Lower lobe of right lung (tissue), 2 donors: ENCODE measurements at regions not wholly inside any gene's neighbourhood (a gene's known extent, or its start where the extent isn't known, plus 50 kb on each side); places are given as distances from the start of the nearest gene placed in this dataset.

Source experiments
- ATAC-seq, 2 donors: fragments of 200-7000 bp; cut with Tn5 transposase; one replicate each; pipeline ENCODE4 v1.9.1; 2020 to 2022; ENCODE audit warnings: mild to moderate bottlenecking in 2 of 2, moderate library complexity in 2 of 2
- DNase-seq: peaks from one replicate; pipeline ENCODE4 v3.0.0-alpha.2; 2020
- H3K27ac ChIP-seq: fragments of 200-600 bp; one replicate; pipeline ENCODE4 v1.8.0; 2022
- H3K27me3 ChIP-seq: fragments of 200-600 bp; one replicate; pipeline ENCODE4 v1.8.0; 2022; ENCODE audit warnings: low read depth
- H3K36me3 ChIP-seq: fragments of 200-600 bp; one replicate; pipeline ENCODE4 v1.8.0; 2022; ENCODE audit warnings: mild to moderate bottlenecking
- H3K4me1 ChIP-seq: fragments of 200-600 bp; one replicate; pipeline ENCODE4 v1.8.0; 2022
- H3K4me3 ChIP-seq: fragments of 200-600 bp; one replicate; pipeline ENCODE4 v1.8.0; 2022; ENCODE audit warnings: mild to moderate bottlenecking
- H3K9me3 ChIP-seq: fragments of 200-600 bp; one replicate; pipeline ENCODE4 v1.8.0; 2022
- CTCF ChIP-seq: fragments of 200-600 bp; IDR thresholded peaks from one replicate; pipeline ENCODE4 v1.8.0; 2022; ENCODE audit warnings: antibody characterized with exemption, mild to moderate bottlenecking
- intact Hi-C: fragments of 100-400 bp; cut with DNase I; formaldehyde crosslinking; loops from one replicate; pipeline ENCODE4 v1.11.0; 2022
- donor health status: DM: no; HTN: yes; CAD: no; lungs with severe emphysema.

DNA sequence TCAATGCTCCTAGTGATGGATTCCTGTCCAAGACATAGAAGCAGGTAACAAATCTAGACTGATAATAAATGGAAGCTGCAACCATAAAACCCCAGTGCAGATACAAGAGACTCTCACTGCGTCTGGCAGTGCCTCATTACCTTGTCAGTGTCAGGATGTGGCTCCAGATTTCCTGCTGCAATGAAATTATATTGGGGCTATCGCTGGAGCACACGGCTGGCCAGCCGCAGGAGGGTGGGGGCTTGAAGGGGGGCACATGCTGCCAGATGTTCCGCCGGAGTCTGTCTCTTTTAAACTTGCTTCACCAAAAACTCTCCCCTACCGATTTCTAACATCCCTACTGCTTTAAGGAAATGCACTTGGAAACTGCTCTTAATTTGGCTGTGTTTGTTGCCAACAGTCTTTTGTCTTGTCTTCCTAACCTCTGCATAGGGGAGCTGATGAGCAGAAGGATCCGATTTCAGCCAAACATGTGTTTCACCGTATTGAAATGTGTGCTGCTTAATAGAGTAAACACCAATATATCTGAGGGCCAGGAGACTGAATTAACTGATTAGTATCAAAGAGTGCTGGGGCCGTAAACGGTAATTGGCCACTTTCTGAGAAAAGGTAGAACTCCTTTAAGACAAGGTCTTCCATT, 102.2 kb upstream of the EXOC2 start:
- no peak overlapping the region for H3K27ac ChIP-seq
- no peak for TF ChIP-seq CTCF
- no peak overlapping the region for H3K4me3 ChIP-seq
- ATAC-seq (no peak), DNase-seq (no peak)
- H3K4me1 ChIP-seq = no peaks in the 10 kb centered on the region
- peaks cover 2% of the 10 kb centered on the region for H3K27me3 ChIP-seq
- intact Hi-C loops = no loop called here
- H3K9me3 ChIP-seq = no peaks in the 10 kb centered on the region
- H3K36me3 ChIP-seq = no peaks in the 10 kb centered on the region

DNA sequence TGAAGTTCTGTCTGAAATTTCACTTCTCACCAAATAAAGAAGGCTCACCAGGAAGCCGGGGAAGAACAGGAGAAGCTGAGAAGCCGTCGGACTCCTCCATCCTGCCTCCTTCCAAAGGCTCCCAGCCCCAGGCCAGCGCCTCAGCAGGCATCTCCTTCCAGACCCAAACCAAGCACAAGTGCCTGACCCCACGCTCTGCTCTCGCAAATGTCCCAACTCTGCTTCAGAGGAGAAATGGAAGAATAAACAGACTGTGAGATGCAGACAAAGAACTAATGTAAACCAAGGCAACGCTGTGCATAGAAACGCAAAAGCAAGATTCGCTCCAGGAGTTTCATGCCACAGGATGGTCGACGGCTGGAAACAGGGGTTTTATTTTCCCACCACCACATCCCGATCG, 100.3 kb upstream of the EXOC2 start:
- intact Hi-C loops = no loop called here
- H3K4me1 ChIP-seq = no peaks in the 10 kb centered on the region
- H3K9me3 ChIP-seq = no peaks in the 10 kb centered on the region
- H3K27me3 ChIP-seq = peaks cover 2% of the 10 kb centered on the region
- no peaks in the 10 kb centered on the region for H3K36me3 ChIP-seq
- no peak for TF ChIP-seq CTCF
- no peak overlapping the region for H3K4me3 ChIP-seq
- DNase-seq = no peak
- ATAC-seq = no peak
- no peak overlapping the region for H3K27ac ChIP-seq

DNA sequence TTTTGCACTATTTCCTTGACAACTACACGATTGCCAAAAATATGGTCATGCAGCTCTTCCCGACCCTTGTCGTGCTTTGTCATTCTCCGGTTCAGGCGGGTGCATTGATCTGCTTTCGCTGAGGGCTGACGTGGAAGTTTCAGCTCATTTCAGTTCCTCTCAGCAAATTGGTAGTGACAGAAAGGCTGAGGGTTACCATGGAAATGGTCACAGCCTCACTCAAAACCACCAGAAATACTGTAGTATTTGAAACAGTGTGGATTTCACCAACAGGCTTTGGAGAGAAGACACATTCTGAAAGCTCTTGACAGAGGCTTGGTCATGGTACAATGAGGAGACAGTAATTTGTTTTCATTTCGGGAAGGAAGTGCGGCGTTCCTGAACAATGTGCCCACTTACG, 99.7 kb upstream of the EXOC2 start:
- ATAC-seq = no peak
- intact Hi-C loops = no loop called here
- peaks cover 2% of the 10 kb centered on the region for H3K27me3 ChIP-seq
- H3K27ac ChIP-seq = no peak overlapping the region
- no peaks in the 10 kb centered on the region for H3K9me3 ChIP-seq
- TF ChIP-seq CTCF = no peak
- no peaks in the 10 kb centered on the region for H3K4me1 ChIP-seq
- no peak overlapping the region for H3K4me3 ChIP-seq
- no peak for DNase-seq
- H3K36me3 ChIP-seq = no peaks in the 10 kb centered on the region

GRCh38 chr6:788058-788457, 95.1 kb upstream of the EXOC2 start:
- DNase-seq = no peak

DNA sequence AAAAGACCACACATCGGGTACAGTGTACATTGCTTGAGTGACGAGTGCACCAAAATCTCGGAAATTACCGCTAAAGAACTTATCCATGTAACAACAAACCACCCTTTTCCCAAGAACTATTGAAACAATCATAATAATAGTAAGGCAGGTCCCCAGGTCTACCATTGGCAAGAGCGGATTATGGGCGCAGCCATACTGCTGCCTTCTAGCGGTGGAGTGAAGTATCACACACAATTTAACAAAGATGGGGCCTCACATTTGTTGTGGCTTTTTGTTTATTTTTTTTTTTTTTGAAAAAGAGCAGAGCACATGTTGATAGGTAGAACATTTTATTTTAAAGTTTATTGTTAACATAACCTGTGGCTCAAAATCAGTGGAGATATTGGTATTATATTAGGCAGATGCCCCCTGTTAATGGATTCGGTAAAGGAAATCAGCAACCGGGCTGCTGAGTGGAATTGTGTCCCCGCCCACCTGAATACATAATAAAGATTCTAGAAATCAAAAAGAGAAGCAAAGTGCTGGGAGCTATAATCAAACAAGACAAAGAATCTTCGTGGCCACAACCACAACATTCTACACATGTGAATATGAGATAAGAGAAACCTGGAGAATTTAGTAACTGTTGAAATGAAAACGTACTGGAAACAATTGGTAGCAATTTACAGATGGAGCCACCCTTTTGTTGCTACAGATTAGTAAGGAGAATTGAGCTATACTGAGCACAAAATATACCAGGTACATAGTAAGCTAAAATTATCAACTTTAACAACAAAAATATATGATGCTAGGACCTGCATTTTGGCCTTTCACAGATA, 94.2 kb upstream of the EXOC2 start:
- intact Hi-C loops = no loop called here
- Histone ChIP-seq H3K36me3 (no peaks in the 10 kb centered on the region), H3K4me3 (no peak overlapping the region), H3K27me3 (no peaks in the 10 kb centered on the region), H3K27ac (no peak overlapping the region), H3K9me3 (no peaks in the 10 kb centered on the region), H3K4me1 (no peaks in the 10 kb centered on the region)
- ATAC-seq (peak in 1 of 2 donors; percentile 41), DNase-seq (no peak)
- peak; percentile 50 for TF ChIP-seq CTCF

More at GRCh38 chr6:788058-788457, 95.1 kb upstream of the EXOC2 start:
- no peaks in the 10 kb centered on the region for H3K36me3 ChIP-seq
- no peaks in the 10 kb centered on the region for H3K4me1 ChIP-seq
- peaks cover 2% of the 10 kb centered on the region for H3K27me3 ChIP-seq
- no peak for TF ChIP-seq CTCF
- intact Hi-C loops = no loop called here
- no peaks in the 10 kb centered on the region for H3K9me3 ChIP-seq
- ATAC-seq = no peak
- H3K4me3 ChIP-seq = no peak overlapping the region
- no peak overlapping the region for H3K27ac ChIP-seq
